Small intestine (tissue), 7 donors: ENCODE measurements at regions not wholly inside any gene's neighbourhood (a gene's known extent, or its start where the extent isn't known, plus 50 kb on each side); places are given as distances from the start of the nearest gene placed in this dataset.

ENCODE experiments used
- DNase-seq, 2 donors: peaks; one replicate each; pipeline versions ENCODE4 v3.0.0 to v3.0.0-alpha.2; 2013
- FAIRE-seq: peaks from 2 replicates; lab custom pipeline; 2012; peaks lifted over from hg19 to GRCh38; lab: Jason Lieb, UNC
- H3K27ac ChIP-seq, 3 donors: one replicate each; pipeline ENCODE4 v1.5.1; 2013; ENCODE audit warnings: low read length in 2 of 3, mild to moderate bottlenecking in 2 of 3, control low read depth in 1 of 3, inconsistent platforms in 1 of 3, low read depth in 1 of 3, moderate library complexity in 1 of 3
- H3K27me3 ChIP-seq, 3 donors: one replicate each; pipeline ENCODE4 v1.6.1; 2013; ENCODE audit warnings: low read length in 3 of 3, inconsistent platforms in 1 of 3; ENCODE audit not compliant: control insufficient read depth in 3 of 3, insufficient read depth in 3 of 3
- H3K36me3 ChIP-seq, 3 donors: one replicate each; pipeline ENCODE4 v1.6.1; 2013; ENCODE audit warnings: low read length in 3 of 3, inconsistent platforms in 1 of 3, low read depth in 1 of 3, mild to moderate bottlenecking in 1 of 3, moderate library complexity in 1 of 3; ENCODE audit not compliant: control insufficient read depth in 3 of 3, insufficient read depth in 2 of 3
- H3K4me1 ChIP-seq, 3 donors: one replicate each; pipeline ENCODE4 v1.6.1; 2013; ENCODE audit warnings: low read length in 2 of 3, inconsistent platforms in 1 of 3, low read depth in 1 of 3, mild to moderate bottlenecking in 1 of 3, moderate library complexity in 1 of 3; ENCODE audit not compliant: control insufficient read depth in 3 of 3, insufficient read depth in 2 of 3
- H3K4me3 ChIP-seq, 3 donors: one replicate each; pipeline ENCODE4 v1.5.1; 2013; ENCODE audit warnings: low read length in 3 of 3, control low read depth in 1 of 3, inconsistent platforms in 1 of 3, low read depth in 1 of 3, mild to moderate bottlenecking in 1 of 3, moderate library complexity in 1 of 3
- H3K9me3 ChIP-seq, 2 donors: one replicate each; pipeline ENCODE4 v1.6.1; 2013; ENCODE audit warnings: low read depth in 1 of 2, low read length in 1 of 2; ENCODE audit not compliant: control insufficient read depth in 2 of 2, insufficient read depth in 1 of 2
- WGBS, 3 donors: extraction: QIAGEN DNeasy Blood & Tissue Kit; methylation state at CpG; one replicate each; pipeline ENCODE4 v1.1.7; 2013; 5-methylcytosine and 5-hydroxymethylcytosine counted together
- donor health status: healthy with polysubstance abuse.
- donor health status: control.
- donor health status: control.
- donor health status: Bipolar disorder and iron deficiency.
- donor health status: healthy.

- WGBS, 3 donors = 54% methylated on average over 5 of the region's 5 CpGs
- H3K27me3 ChIP-seq = no peaks in the 10 kb centered on the region
- no peak overlapping the region for H3K4me3 ChIP-seq
- peaks cover 0 to 14% (median 0%) of the 10 kb centered on the region in 3 donors for H3K4me1 ChIP-seq
- no peaks in the 10 kb centered on the region for H3K9me3 ChIP-seq
- H3K27ac ChIP-seq = no peak overlapping the region
- DNase-seq = peak; percentile 60 to 71
- H3K36me3 ChIP-seq = no peaks in the 10 kb centered on the region
- no peak for FAIRE-seq
These were observed 60.8 kb upstream of the CCDC179 start for GRCh38 chr11:22920939-22921565.

- H3K27ac ChIP-seq = no peak overlapping the region
- 79 to 94% (median 90%) methylated on average over 1 of the region's 1 CpG for WGBS, 3 donors
These were observed 62.4 kb upstream of the CCDC179 start for GRCh38 chr11:22922672-22923071.

GRCh38 chr11:22923561-22923960 is 63.3 kb upstream of the CCDC179 start:
- H3K4me1 ChIP-seq = peaks cover 0 to 16% (median 0%) of the 10 kb centered on the region in 3 donors

More at GRCh38 chr11:22922672-22923071, 62.4 kb upstream of the CCDC179 start:
- no peaks in the 10 kb centered on the region for H3K9me3 ChIP-seq
- no peak for FAIRE-seq
- no peaks in the 10 kb centered on the region for H3K27me3 ChIP-seq
- H3K36me3 ChIP-seq = no peaks in the 10 kb centered on the region
- H3K4me1 ChIP-seq = peaks cover 0 to 14% (median 0%) of the 10 kb centered on the region in 3 donors
- no peak overlapping the region for H3K4me3 ChIP-seq
- DNase-seq = no peak

GRCh38 chr11:22926341-22926740 is 66.1 kb upstream of the CCDC179 start:
- FAIRE-seq (no peak), DNase-seq (no peak)
- Histone ChIP-seq H3K36me3 (no peaks in the 10 kb centered on the region), H3K4me3 (no peak overlapping the region), H3K4me1 (peaks cover 0 to 11% (median 0%) of the 10 kb centered on the region in 3 donors), H3K9me3 (no peaks in the 10 kb centered on the region), H3K27me3 (no peaks in the 10 kb centered on the region), H3K27ac (no peak overlapping the region)

More at GRCh38 chr11:22923561-22923960, 63.3 kb upstream of the CCDC179 start:
- Histone ChIP-seq H3K27me3 (no peaks in the 10 kb centered on the region), H3K36me3 (no peaks in the 10 kb centered on the region), H3K4me3 (no peak overlapping the region), H3K27ac (no peak overlapping the region), H3K9me3 (no peaks in the 10 kb centered on the region)
- DNase-seq (no peak), FAIRE-seq (no peak)
- WGBS, 3 donors = 92 to 100% (median 100%) methylated on average over 1 of the region's 1 CpG

- WGBS, 3 donors = 9 to 50% (median 17%) methylated on average over 2 of the region's 2 CpGs
- no peak for FAIRE-seq
- H3K4me1 ChIP-seq = peaks cover 0 to 11% (median 0%) of the 10 kb centered on the region in 3 donors
These were observed 67.5 kb upstream of the CCDC179 start for GRCh38 chr11:22927793-22928192.

GRCh38 chr11:22928207-22928917 is 68.1 kb upstream of the CCDC179 start:
- DNase-seq (no peak), FAIRE-seq (no peak)
- peaks cover 0 to 7% (median 0%) of the 10 kb centered on the region in 3 donors for H3K4me1 ChIP-seq
- H3K36me3 ChIP-seq = no peaks in the 10 kb centered on the region
- H3K27ac ChIP-seq = no peak overlapping the region
- no peaks in the 10 kb centered on the region for H3K27me3 ChIP-seq
- no peaks in the 10 kb centered on the region for H3K9me3 ChIP-seq
- WGBS, 3 donors = 80 to 94% (median 86%) methylated on average over 5 of the region's 5 CpGs
- no peak overlapping the region for H3K4me3 ChIP-seq

More at GRCh38 chr11:22927793-22928192, 67.5 kb upstream of the CCDC179 start:
- Histone ChIP-seq H3K4me3 (no peak overlapping the region), H3K27me3 (no peaks in the 10 kb centered on the region), H3K27ac (no peak overlapping the region), H3K9me3 (no peaks in the 10 kb centered on the region), H3K36me3 (no peaks in the 10 kb centered on the region)
- DNase-seq = no peak

GRCh38 chr11:22930816-22931594 is 70.7 kb upstream of the CCDC179 start:
- Histone ChIP-seq H3K4me1 (peaks cover 0 to 2% (median 0%) of the 10 kb centered on the region in 3 donors), H3K9me3 (no peaks in the 10 kb centered on the region), H3K27ac (no peak overlapping the region), H3K36me3 (no peaks in the 10 kb centered on the region), H3K4me3 (no peak overlapping the region), H3K27me3 (no peaks in the 10 kb centered on the region)
- FAIRE-seq = no peak
- no peak for DNase-seq
- 86 to 92% (median 87%) methylated on average over 5 of the region's 5 CpGs for WGBS, 3 donors

GRCh38 chr11:22938691-22939090 is 78.4 kb upstream of the CCDC179 start:
- 85 to 88% (median 87%) methylated on average over 1 of the region's 1 CpG for WGBS, 3 donors
- no peak for DNase-seq
- peaks cover 0 to 2% (median 0%) of the 10 kb centered on the region in 3 donors for H3K36me3 ChIP-seq
- no peaks in the 10 kb centered on the region for H3K4me1 ChIP-seq
- H3K27ac ChIP-seq = no peak overlapping the region
- H3K27me3 ChIP-seq = no peaks in the 10 kb centered on the region
- peaks cover 0 to 13% of the 10 kb centered on the region in 2 donors for H3K9me3 ChIP-seq
- peak; percentile 83 for FAIRE-seq
- H3K4me3 ChIP-seq = no peak overlapping the region
